Adrenal gland (tissue), 9 donors: ENCODE measurements at regions not wholly inside any gene's neighbourhood (a gene's known extent, or its start where the extent isn't known, plus 50 kb on each side); places are given as distances from the start of the nearest gene placed in this dataset.

Source experiments
- DNase-seq, 7 donors: peaks; one replicate each; pipeline ENCODE4 v3.0.0-alpha.2; 2019 to 2020
- H3K27ac ChIP-seq, 5 donors: fragments of 200-600 bp; sonication (generic) in 4 of 5; 1 replicate in 3 of 5; 2 replicates in 2 of 5; pipeline versions ENCODE4 v1.5.1 to v1.8.0; 2016 to 2020; ENCODE audit warnings: mild to moderate bottlenecking in 1 of 5
- H3K27me3 ChIP-seq: fragments of 200-600 bp; 2 replicates; pipeline ENCODE4 v1.8.0; 2021
- H3K36me3 ChIP-seq, 2 donors: fragments of 200-600 bp; replicated peaks in 1 of 2; 1 replicate in 1 of 2; 2 replicates in 1 of 2; pipeline versions ENCODE4 v1.5.1 to v1.8.0; 2018 to 2022
- H3K4me1 ChIP-seq, 2 donors: fragments of 200-600 bp; replicated peaks in 1 of 2; 1 replicate in 1 of 2; 2 replicates in 1 of 2; pipeline versions ENCODE4 v1.5.1 to v1.8.0; 2018 to 2021
- H3K4me3 ChIP-seq, 4 donors: fragments of 200-600 bp; sonication (generic) in 3 of 4; one replicate each; pipeline ENCODE4 v1.5.1; 2016 to 2018
- H3K9me3 ChIP-seq, 3 donors: fragments of 200-600 bp; sonication (generic) in 1 of 3; replicated peaks in 1 of 3; 1 replicate in 2 of 3; 2 replicates in 1 of 3; pipeline versions ENCODE4 v1.5.1 to v1.8.0; 2016 to 2021
- CTCF ChIP-seq, 6 experiments: fragments of 450-650 bp in 4 of 6; fragments of 200-600 bp in 2 of 6; sonication (generic) in 1 of 6; IDR thresholded peaks; 1 replicate in 5 of 6; 2 replicates in 1 of 6; pipeline versions ENCODE4 v1.5.1 to v1.8.0; 2016 to 2021; ENCODE audit warnings: antibody characterized with exemption in 6 of 6, mild to moderate bottlenecking in 2 of 6, moderate library complexity in 1 of 6
- POLR2A ChIP-seq, 2 donors: fragments of 450-650 bp; IDR thresholded peaks; one replicate each; pipeline ENCODE4 v1.6.1; 2017; ENCODE audit warnings: antibody characterized with exemption in 2 of 2, mild to moderate bottlenecking in 2 of 2, moderate library complexity in 1 of 2
- WGBS, 4 donors: extraction: QIAGEN DNeasy Blood & Tissue Kit in 2 of 4; methylation state at CpG; one replicate each; pipeline versions ENCODE4 v1.1.5 to v1.1.7; 2013 to 2017; 5-methylcytosine and 5-hydroxymethylcytosine counted together
- intact Hi-C, 2 donors: fragments of 100-400 bp; cut with DNase I; formaldehyde crosslinking; loops; one replicate each; pipeline versions ENCODE4 v1.14.1 to v1.15.0; 2022 to 2023
- donor health status: healthy with polysubstance abuse.
- donor health status: Bipolar disorder and iron deficiency.
- donor health status: DM: yes; HTN: yes; CAD: no.
- donor health status: DM: no; HTN: no; CAD: no.
- donor health status: DM: no; HTN: no; CAD: no.

- TF ChIP-seq CTCF (IDR thresholded peaks at IDR 0.05): no peak
- TF ChIP-seq POLR2A (IDR thresholded peaks at IDR 0.05): no peak
- no peaks in the 10 kb centered on the region for H3K27me3 ChIP-seq
- H3K9me3 ChIP-seq: no peaks in the 10 kb centered on the region
- no peaks in the 10 kb centered on the region for H3K36me3 ChIP-seq
- no peak for DNase-seq
- 80 to 87% (median 86%) methylated on average over 3 of the region's 3 CpGs for WGBS, 4 donors
- no peaks in the 10 kb centered on the region for H3K4me1 ChIP-seq
- intact Hi-C loops: no loop called here
- H3K4me3 ChIP-seq: no peak overlapping the region
- H3K27ac ChIP-seq: no peak overlapping the region
Observed at GRCh38 chr16:6048017-6048416, 950.4 kb upstream of the EEF2KMT start.

DNA sequence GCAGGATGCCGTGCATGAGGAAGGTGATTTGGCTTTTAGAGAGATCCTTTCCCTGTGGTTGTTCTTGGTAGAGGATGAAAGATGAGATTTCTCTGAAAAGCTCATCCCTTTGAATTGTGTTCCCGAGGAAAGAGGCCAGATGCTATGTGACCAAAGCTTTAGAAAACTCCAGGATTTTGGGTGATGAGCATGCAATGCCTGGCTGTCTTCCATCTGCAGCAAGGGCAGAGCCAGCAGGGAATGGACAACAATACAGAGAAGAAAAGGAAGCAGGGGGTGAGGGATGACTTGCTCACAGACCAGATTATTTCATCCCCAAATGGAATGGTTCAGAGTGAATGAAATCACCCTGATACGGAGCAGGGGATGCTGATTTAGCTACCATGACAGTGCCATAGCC lies 949.7 kb upstream of the EEF2KMT start:
- intact Hi-C loops: no loop called here
- 62 to 76% (median 72%) methylated on average over 3 of the region's 3 CpGs for WGBS, 4 donors
- Histone ChIP-seq H3K27ac (no peak overlapping the region), H3K27me3 (no peaks in the 10 kb centered on the region), H3K4me3 (no peak overlapping the region), H3K4me1 (no peaks in the 10 kb centered on the region), H3K9me3 (no peaks in the 10 kb centered on the region), H3K36me3 (no peaks in the 10 kb centered on the region)
- TF ChIP-seq POLR2A (IDR thresholded peaks at IDR 0.05): no peak
- TF ChIP-seq CTCF (IDR thresholded peaks at IDR 0.05): no peak
- no peak for DNase-seq

DNA sequence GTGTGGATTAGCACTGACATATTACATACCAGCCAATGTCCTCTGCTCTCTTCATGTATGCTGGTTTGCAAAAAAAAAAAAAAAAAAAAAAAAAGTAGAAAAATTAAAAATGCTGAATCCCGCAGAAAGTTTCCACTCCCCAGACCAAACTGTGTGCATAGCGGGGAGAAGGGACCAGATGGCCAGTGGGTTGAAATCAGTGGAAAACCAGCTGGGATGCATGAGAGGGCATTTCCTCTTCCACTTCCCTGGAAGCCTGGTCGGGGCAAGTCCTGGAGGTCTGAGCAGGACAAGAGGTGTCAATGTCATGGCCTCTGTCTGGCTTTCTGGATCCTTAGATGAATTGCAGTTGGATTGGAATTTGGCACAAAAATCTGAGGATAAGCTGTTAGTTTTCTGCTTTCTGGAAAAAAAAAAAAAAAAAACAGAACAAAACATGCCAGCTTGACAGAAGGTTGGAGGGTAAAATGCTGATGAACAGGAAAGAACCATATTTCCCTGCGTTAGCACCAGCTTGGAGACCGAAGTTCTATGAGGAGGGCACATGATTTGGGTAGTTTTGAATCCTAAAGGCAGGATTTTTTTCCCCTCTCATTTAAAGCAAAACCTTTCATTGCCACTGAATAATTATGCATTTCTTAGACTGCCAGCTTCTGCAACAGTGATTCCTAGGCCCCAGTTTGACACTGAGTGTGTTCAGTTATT lies 941.5 kb upstream of the EEF2KMT start:
- intact Hi-C loops: no loop called here
- no peak overlapping the region for H3K27ac ChIP-seq
- no peaks in the 10 kb centered on the region for H3K9me3 ChIP-seq
- no peak overlapping the region for H3K4me3 ChIP-seq
- DNase-seq: no peak
- no peaks in the 10 kb centered on the region for H3K27me3 ChIP-seq
- no peaks in the 10 kb centered on the region for H3K4me1 ChIP-seq
- TF ChIP-seq CTCF (IDR thresholded peaks at IDR 0.05) (no peak), POLR2A (IDR thresholded peaks at IDR 0.05) (no peak)
- 76 to 85% (median 78%) methylated on average over 5 of the region's 5 CpGs for WGBS, 4 donors
- no peaks in the 10 kb centered on the region for H3K36me3 ChIP-seq

DNA sequence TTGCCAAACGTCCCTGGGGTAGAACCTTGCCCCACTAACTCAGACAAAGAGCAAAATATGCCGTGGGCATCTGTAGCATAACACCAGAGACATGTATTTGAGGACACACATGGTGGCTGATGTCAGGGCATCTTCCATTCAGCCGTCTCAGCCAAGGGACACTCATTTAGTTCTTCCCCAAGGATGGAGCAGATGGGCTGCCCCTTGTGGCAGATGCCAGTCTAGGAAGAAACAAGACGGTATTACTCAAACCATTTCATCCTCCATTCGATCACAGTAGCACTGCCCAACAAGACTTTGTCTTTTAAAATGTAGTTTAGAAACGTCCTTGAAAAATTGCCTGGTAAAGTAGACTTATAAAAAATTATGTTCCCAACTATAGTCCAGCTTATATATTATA lies 937.6 kb upstream of the EEF2KMT start:
- Histone ChIP-seq H3K27me3 (no peaks in the 10 kb centered on the region), H3K27ac (no peak overlapping the region), H3K4me1 (no peaks in the 10 kb centered on the region), H3K4me3 (no peak overlapping the region), H3K9me3 (no peaks in the 10 kb centered on the region), H3K36me3 (no peaks in the 10 kb centered on the region)
- WGBS, 4 donors: 63 to 67% (median 63%) methylated on average over 6 of the region's 6 CpGs
- intact Hi-C loops: no loop called here
- TF ChIP-seq CTCF (IDR thresholded peaks at IDR 0.05) (no peak), POLR2A (IDR thresholded peaks at IDR 0.05) (no peak)
- DNase-seq: no peak
